ENCODE measurements at regions not wholly inside any gene's neighbourhood (a gene's known extent, or its start where the extent isn't known, plus 50 kb on each side); places are given as distances from the start of the nearest gene placed in this dataset.

- Mint-ChIP-seq H3K4me1 (ENCODE audit: low read depth in 2 of 2) (no peaks in the 10 kb centered on the region), H3K9me3 (peaks cover 4% of the 10 kb centered on the region), H3K27ac (no peak overlapping the region), H3K4me3 (no peak overlapping the region), H3K27me3 (no peaks in the 10 kb centered on the region), H3K36me3 (no peaks in the 10 kb centered on the region)
- DNase-seq (ENCODE audit: low spot score) (no peak), ATAC-seq (no peak)
These were observed 246.1 kb upstream of the DACH1 start for GRCh38 chr13:72113076-72113475.

GRCh38 chr13:72112216-72112615, 245.2 kb upstream of the DACH1 start:
- DNase-seq (ENCODE audit: low spot score) (no peak), ATAC-seq (no peak)
- Mint-ChIP-seq H3K27me3 (no peaks in the 10 kb centered on the region), H3K4me1 (ENCODE audit: low read depth in 2 of 2) (no peaks in the 10 kb centered on the region), H3K27ac (no peak overlapping the region), H3K9me3 (peaks cover 4% of the 10 kb centered on the region), H3K36me3 (no peaks in the 10 kb centered on the region), H3K4me3 (no peak overlapping the region)

DNA sequence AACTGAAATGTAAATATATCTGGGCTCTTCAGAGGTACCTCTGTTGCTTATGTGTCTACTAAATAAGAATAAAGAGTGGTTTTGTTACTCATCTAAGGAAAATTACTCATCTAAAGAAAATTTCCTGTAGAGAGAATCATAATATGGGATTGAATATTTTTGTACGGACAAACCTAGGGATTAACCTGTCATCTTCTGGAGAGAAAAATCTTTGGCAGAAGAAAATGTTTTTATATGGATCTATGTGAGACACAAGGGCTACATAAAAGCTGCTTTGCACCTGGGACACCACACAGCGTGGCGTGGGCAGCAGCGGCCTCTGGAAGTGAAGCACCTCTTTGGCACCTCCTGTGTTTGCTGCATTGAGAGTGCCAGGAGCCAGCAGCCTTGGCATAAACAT, 242.9 kb upstream of the DACH1 start:
- H3K36me3 Mint-ChIP-seq, result no peaks in the 10 kb centered on the region
- H3K4me3 Mint-ChIP-seq, result no peak overlapping the region
- no peak for ATAC-seq
- H3K4me1 Mint-ChIP-seq (ENCODE audit: low read depth in 2 of 2), result no peaks in the 10 kb centered on the region
- DNase-seq (ENCODE audit: low spot score), result no peak
- H3K27me3 Mint-ChIP-seq, result no peaks in the 10 kb centered on the region
- no peak overlapping the region for H3K27ac Mint-ChIP-seq
- peaks cover 3% of the 10 kb centered on the region for H3K9me3 Mint-ChIP-seq

DNA sequence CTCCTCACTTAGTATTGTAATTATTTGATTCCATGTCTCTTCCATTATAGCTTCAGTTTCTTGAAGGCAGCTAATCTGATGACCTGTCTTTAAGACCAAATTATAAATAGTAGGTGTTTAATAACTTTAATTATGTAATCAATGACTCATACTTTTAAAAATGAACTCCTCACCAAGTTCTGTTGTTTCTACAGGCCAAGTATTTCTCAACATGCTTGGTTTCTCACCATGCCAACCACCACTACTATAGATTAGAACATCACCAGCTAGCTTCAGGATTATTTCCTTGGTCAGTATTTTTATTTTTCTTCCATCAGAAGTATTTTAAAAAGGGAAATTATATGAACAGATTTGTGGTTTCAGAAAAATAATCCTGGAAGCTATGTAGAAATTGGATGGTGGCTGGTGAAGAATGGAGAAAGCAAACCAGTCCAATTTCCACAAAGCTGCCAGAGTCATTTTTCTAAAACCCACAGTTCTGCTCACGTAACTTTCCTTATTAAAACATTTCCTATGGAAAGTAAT, 237.7 kb upstream of the DACH1 start:
- H3K4me3 Mint-ChIP-seq, result no peak overlapping the region
- no peaks in the 10 kb centered on the region for H3K4me1 Mint-ChIP-seq (ENCODE audit: low read depth in 2 of 2)
- H3K9me3 Mint-ChIP-seq, result peaks cover 6% of the 10 kb centered on the region
- no peak for ATAC-seq
- DNase-seq (ENCODE audit: low spot score), result no peak
- H3K36me3 Mint-ChIP-seq, result no peaks in the 10 kb centered on the region
- no peak overlapping the region for H3K27ac Mint-ChIP-seq
- H3K27me3 Mint-ChIP-seq, result no peaks in the 10 kb centered on the region

- H3K27me3 Mint-ChIP-seq, result no peaks in the 10 kb centered on the region
- no peak for ATAC-seq
- DNase-seq (ENCODE audit: low spot score), result no peak
- H3K27ac Mint-ChIP-seq, result no peak overlapping the region
- H3K4me3 Mint-ChIP-seq, result no peak overlapping the region
- H3K9me3 Mint-ChIP-seq, result peaks cover 6% of the 10 kb centered on the region
- H3K4me1 Mint-ChIP-seq (ENCODE audit: low read depth in 2 of 2), result no peaks in the 10 kb centered on the region
- no peaks in the 10 kb centered on the region for H3K36me3 Mint-ChIP-seq
These were observed 234.9 kb upstream of the DACH1 start for GRCh38 chr13:72101768-72102400.

GRCh38 chr13:72100339-72100738, 233.3 kb upstream of the DACH1 start:
- no peak for ATAC-seq
- DNase-seq (ENCODE audit: low spot score), result no peak
- Mint-ChIP-seq H3K4me3 (no peak overlapping the region), H3K9me3 (peaks cover 2% of the 10 kb centered on the region), H3K36me3 (no peaks in the 10 kb centered on the region), H3K27me3 (no peaks in the 10 kb centered on the region), H3K27ac (no peak overlapping the region), H3K4me1 (ENCODE audit: low read depth in 2 of 2) (no peaks in the 10 kb centered on the region)

- no peak for ATAC-seq
- Mint-ChIP-seq H3K27ac (no peak overlapping the region), H3K9me3 (peaks cover 2% of the 10 kb centered on the region), H3K4me1 (ENCODE audit: low read depth in 2 of 2) (no peaks in the 10 kb centered on the region), H3K4me3 (no peak overlapping the region), H3K27me3 (no peaks in the 10 kb centered on the region), H3K36me3 (no peaks in the 10 kb centered on the region)
- DNase-seq (ENCODE audit: low spot score), result no peak
These were observed 230.6 kb upstream of the DACH1 start for GRCh38 chr13:72097568-72097967.

- peaks cover 0 to 6% of the 10 kb centered on the region in 2 donors for H3K4me1 Mint-ChIP-seq (ENCODE audit: low read depth in 2 of 2)
- H3K27me3 Mint-ChIP-seq, result no peaks in the 10 kb centered on the region
- H3K9me3 Mint-ChIP-seq, result peaks cover 9% of the 10 kb centered on the region
- H3K4me3 Mint-ChIP-seq, result no peak overlapping the region
- no peaks in the 10 kb centered on the region for H3K36me3 Mint-ChIP-seq
- DNase-seq (ENCODE audit: low spot score) (no peak), ATAC-seq (no peak)
- no peak overlapping the region for H3K27ac Mint-ChIP-seq
These were observed 226.3 kb upstream of the DACH1 start for GRCh38 chr13:72093262-72093661.

- Mint-ChIP-seq H3K27ac (no peak overlapping the region), H3K27me3 (no peaks in the 10 kb centered on the region), H3K4me1 (ENCODE audit: low read depth in 2 of 2) (peaks cover 0 to 2% of the 10 kb centered on the region in 2 donors), H3K36me3 (no peaks in the 10 kb centered on the region), H3K9me3 (peaks cover 3% of the 10 kb centered on the region), H3K4me3 (no peak overlapping the region)
- ATAC-seq (no peak), DNase-seq (ENCODE audit: low spot score) (no peak)
These were observed 207.7 kb upstream of the DACH1 start for GRCh38 chr13:72074663-72075062.

- no peak for ATAC-seq
- H3K27me3 Mint-ChIP-seq, result no peaks in the 10 kb centered on the region
These were observed 205.3 kb upstream of the DACH1 start for GRCh38 chr13:72072261-72072660.

GRCh38 chr13:72071713-72072112, 204.7 kb upstream of the DACH1 start:
- no peaks in the 10 kb centered on the region for H3K27me3 Mint-ChIP-seq
- no peak for ATAC-seq
- no peaks in the 10 kb centered on the region for H3K36me3 Mint-ChIP-seq
- no peak overlapping the region for H3K27ac Mint-ChIP-seq
- peaks cover 3% of the 10 kb centered on the region for H3K9me3 Mint-ChIP-seq
- peaks cover 0 to 2% of the 10 kb centered on the region in 2 donors for H3K4me1 Mint-ChIP-seq (ENCODE audit: low read depth in 2 of 2)
- H3K4me3 Mint-ChIP-seq, result no peak overlapping the region
- DNase-seq (ENCODE audit: low spot score), result no peak

More at GRCh38 chr13:72072261-72072660, 205.3 kb upstream of the DACH1 start:
- no peaks in the 10 kb centered on the region for H3K36me3 Mint-ChIP-seq
- H3K9me3 Mint-ChIP-seq, result peaks cover 4% of the 10 kb centered on the region
- no peak overlapping the region for H3K27ac Mint-ChIP-seq
- no peak overlapping the region for H3K4me3 Mint-ChIP-seq
- no peak for DNase-seq (ENCODE audit: low spot score)
- peaks cover 0 to 2% of the 10 kb centered on the region in 2 donors for H3K4me1 Mint-ChIP-seq (ENCODE audit: low read depth in 2 of 2)

DNA sequence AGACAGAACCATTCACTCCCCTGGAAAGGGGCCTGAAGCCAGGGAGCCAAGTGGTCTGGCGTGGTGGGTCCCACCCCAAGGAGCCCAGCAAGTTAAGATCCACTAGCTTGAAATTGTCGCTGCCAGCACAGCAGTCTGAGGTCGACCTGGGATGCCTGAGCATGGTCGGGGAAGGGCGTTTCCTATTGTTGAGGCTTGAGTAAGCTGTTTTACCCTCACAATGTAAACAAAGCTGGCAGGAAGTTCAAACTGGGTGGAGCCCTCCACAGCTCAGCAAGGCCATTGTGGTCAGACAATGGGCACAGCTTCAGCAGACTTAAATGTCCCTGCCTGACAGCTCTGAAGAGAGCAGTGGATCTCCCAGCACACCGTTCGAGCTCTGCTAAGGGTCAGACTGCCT, 195.6 kb upstream of the DACH1 start:
- H3K9me3 Mint-ChIP-seq, result peaks cover 22% of the 10 kb centered on the region
- H3K4me3 Mint-ChIP-seq, result no peak overlapping the region
- peaks cover 0 to 3% of the 10 kb centered on the region in 2 donors for H3K4me1 Mint-ChIP-seq (ENCODE audit: low read depth in 2 of 2)
- peaks cover 30% of the 10 kb centered on the region for H3K36me3 Mint-ChIP-seq
- ATAC-seq (no peak), DNase-seq (ENCODE audit: low spot score) (no peak)
- no peaks in the 10 kb centered on the region for H3K27me3 Mint-ChIP-seq
- H3K27ac Mint-ChIP-seq, result no peak overlapping the region

- H3K9me3 Mint-ChIP-seq, result peaks cover 22% of the 10 kb centered on the region
- H3K27me3 Mint-ChIP-seq, result no peaks in the 10 kb centered on the region
- H3K4me3 Mint-ChIP-seq, result no peak overlapping the region
These were observed 194.6 kb upstream of the DACH1 start for GRCh38 chr13:72061613-72062012.

DNA sequence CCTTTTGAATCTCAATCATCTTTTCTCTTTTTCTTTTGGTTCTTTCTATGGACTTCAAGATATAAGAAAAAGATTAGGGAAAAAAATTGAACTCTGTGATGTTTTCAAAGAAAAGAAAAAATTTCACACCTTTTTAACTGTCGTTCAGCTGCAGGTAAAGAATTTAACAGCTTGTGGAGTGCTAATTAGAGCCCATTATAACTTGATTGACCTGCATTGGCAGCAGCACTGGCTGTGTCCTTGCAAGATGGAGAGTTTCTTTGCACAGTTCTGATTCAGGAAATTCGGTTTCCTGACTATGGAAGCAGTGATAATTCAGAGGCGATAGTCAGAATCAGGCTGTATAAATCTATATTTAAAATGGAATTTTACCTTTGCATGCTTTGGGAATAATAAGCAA, 183.2 kb upstream of the DACH1 start:
- Mint-ChIP-seq H3K4me3 (no peak overlapping the region), H3K4me1 (ENCODE audit: low read depth in 2 of 2) (no peaks in the 10 kb centered on the region), H3K36me3 (no peaks in the 10 kb centered on the region), H3K27me3 (no peaks in the 10 kb centered on the region), H3K9me3 (peaks cover 15% of the 10 kb centered on the region), H3K27ac (no peak overlapping the region)
- no peak for ATAC-seq
- no peak for DNase-seq (ENCODE audit: low spot score)

More at GRCh38 chr13:72061613-72062012, 194.6 kb upstream of the DACH1 start:
- Mint-ChIP-seq H3K27ac (no peak overlapping the region), H3K36me3 (peaks cover 30% of the 10 kb centered on the region), H3K4me1 (ENCODE audit: low read depth in 2 of 2) (peaks cover 0 to 3% of the 10 kb centered on the region in 2 donors)
- DNase-seq (ENCODE audit: low spot score) (no peak), ATAC-seq (no peak)

GRCh38 chr13:72043366-72043765, 176.4 kb upstream of the DACH1 start:
- DNase-seq (ENCODE audit: low spot score), result no peak
- Mint-ChIP-seq H3K27ac (no peak overlapping the region), H3K27me3 (no peaks in the 10 kb centered on the region), H3K4me1 (ENCODE audit: low read depth in 2 of 2) (no peaks in the 10 kb centered on the region), H3K4me3 (no peak overlapping the region), H3K36me3 (peaks cover 6% of the 10 kb centered on the region), H3K9me3 (peaks cover 17% of the 10 kb centered on the region)
- ATAC-seq, result no peak

Measured in natural killer cell treated with Interleukin-12 subunit alpha and Interleukin-12 subunit beta and Interleukin-15 and Interleukin-18, amount 100 ng/mL, for 72 hours (primary cell).